HG03460 (cell line): ENCODE measurements at regions not wholly inside any gene's neighbourhood (a gene's known extent, or its start where the extent isn't known, plus 50 kb on each side); places are given as distances from the start of the nearest gene placed in this dataset.

Source experiments
- ATAC-seq: cut with Tn5 transposase; IDR thresholded peaks from one replicate; pipeline ENCODE4 v1.9.1; 2021; ENCODE audit not compliant: unreplicated experiment

GRCh38 chr9:38164659-38165221 lies 95.7 kb upstream of the SHB start:
- ATAC-seq: no peak

- ATAC-seq: no peak
Observed at GRCh38 chr9:38163518-38163917, 94.5 kb upstream of the SHB start.

- ATAC-seq: no peak
Observed at GRCh38 chr9:38162332-38163211, 93.5 kb upstream of the SHB start.

- no peak for ATAC-seq
Observed at GRCh38 chr9:38160613-38161215, 91.7 kb upstream of the SHB start.

GRCh38 chr9:38159599-38159998 lies 90.6 kb upstream of the SHB start:
- no peak for ATAC-seq

- no peak for ATAC-seq
Observed at GRCh38 chr9:38158628-38159027, 89.6 kb upstream of the SHB start.

GRCh38 chr9:38157711-38158110 lies 88.7 kb upstream of the SHB start:
- ATAC-seq: no peak

- ATAC-seq: no peak
Observed at GRCh38 chr9:38154501-38155421, 85.7 kb upstream of the SHB start.

- ATAC-seq: no peak
Observed at GRCh38 chr9:38153910-38154291, 84.9 kb upstream of the SHB start.

- no peak for ATAC-seq
Observed at GRCh38 chr9:38153152-38153909, 84.3 kb upstream of the SHB start.

GRCh38 chr9:38149647-38150046 lies 80.6 kb upstream of the SHB start:
- no peak for ATAC-seq

- no peak for ATAC-seq
Observed at GRCh38 chr9:38146844-38147243, 77.8 kb upstream of the SHB start.

GRCh38 chr9:38145526-38146053 lies 76.6 kb upstream of the SHB start:
- no peak for ATAC-seq

GRCh38 chr9:38144421-38144820 lies 75.4 kb upstream of the SHB start:
- ATAC-seq: no peak

- no peak for ATAC-seq
Observed at GRCh38 chr9:38141746-38142591, 72.9 kb upstream of the SHB start.

- no peak for ATAC-seq
Observed at GRCh38 chr9:38138276-38138675, 69.2 kb upstream of the SHB start.

GRCh38 chr9:38137342-38137741 lies 68.3 kb upstream of the SHB start:
- no peak for ATAC-seq

- no peak for ATAC-seq
Observed at GRCh38 chr9:38136386-38136785, 67.4 kb upstream of the SHB start.

- ATAC-seq: no peak
Observed at GRCh38 chr9:38134611-38135237, 65.7 kb upstream of the SHB start.
